ENCODE measurements at regions not wholly inside any gene's neighbourhood (a gene's known extent, or its start where the extent isn't known, plus 50 kb on each side); places are given as distances from the start of the nearest gene placed in this dataset.

- no peak for TF ChIP-seq Cebpa-rat (IDR thresholded peaks at IDR 0.05)
- Histone ChIP-seq H3K27me3 (no peaks in the 10 kb centered on the region), H4K20me1 (no peaks in the 10 kb centered on the region), H3K4me1 (no peaks in the 10 kb centered on the region), H3K9me3 (peaks cover 11% of the 10 kb centered on the region; the same call in 1 of the 2 replicates), H3K36me3 (no peaks in the 10 kb centered on the region), H3K4me2 (no peak overlapping the region), H3K9ac (no peak overlapping the region), H3K4me3 (no peak overlapping the region), H3K27ac (no peak overlapping the region)
These were observed 115.1 kb downstream of the NAB1 start for GRCh38 chr2:190763901-190764514.

GRCh38 chr2:190765386-190766173 is 115.0 kb upstream of the GLS start:
- no peak for TF ChIP-seq Cebpa-rat (IDR thresholded peaks at IDR 0.05)
- no peaks in the 10 kb centered on the region for H4K20me1 ChIP-seq
- no peak overlapping the region for H3K9ac ChIP-seq
- H3K27ac ChIP-seq: no peak overlapping the region
- peaks cover 8% of the 10 kb centered on the region; the same call in 1 of the 2 replicates for H3K9me3 ChIP-seq
- no peak overlapping the region for H3K4me3 ChIP-seq
- no peak overlapping the region for H3K4me2 ChIP-seq
- no peaks in the 10 kb centered on the region for H3K27me3 ChIP-seq
- no peaks in the 10 kb centered on the region for H3K36me3 ChIP-seq
- no peaks in the 10 kb centered on the region for H3K4me1 ChIP-seq

GRCh38 chr2:190766174-190766572 is 114.4 kb upstream of the GLS start:
- TF ChIP-seq Cebpa-rat (IDR thresholded peaks at IDR 0.05): no peak
- no peaks in the 10 kb centered on the region for H3K27me3 ChIP-seq

GRCh38 chr2:190766595-190766994 is 114.0 kb upstream of the GLS start:
- Histone ChIP-seq H3K4me2 (no peak overlapping the region), H3K9me3 (no peaks in the 10 kb centered on the region), H3K27me3 (no peaks in the 10 kb centered on the region), H3K36me3 (no peaks in the 10 kb centered on the region), H3K27ac (no peak overlapping the region), H3K4me1 (no peaks in the 10 kb centered on the region), H4K20me1 (no peaks in the 10 kb centered on the region), H3K4me3 (no peak overlapping the region), H3K9ac (no peak overlapping the region)
- TF ChIP-seq Cebpa-rat (IDR thresholded peaks at IDR 0.05): no peak

More at GRCh38 chr2:190766174-190766572, 114.4 kb upstream of the GLS start:
- H3K36me3 ChIP-seq: no peaks in the 10 kb centered on the region
- no peak overlapping the region for H3K27ac ChIP-seq
- H3K4me2 ChIP-seq: no peak overlapping the region
- no peaks in the 10 kb centered on the region for H3K4me1 ChIP-seq
- peaks cover 2% of the 10 kb centered on the region; the same call in 1 of the 2 replicates for H3K9me3 ChIP-seq
- H3K4me3 ChIP-seq: no peak overlapping the region
- H4K20me1 ChIP-seq: no peaks in the 10 kb centered on the region
- no peak overlapping the region for H3K9ac ChIP-seq

- Histone ChIP-seq H3K4me3 (no peak overlapping the region), H3K4me1 (no peaks in the 10 kb centered on the region), H3K4me2 (no peak overlapping the region)
These were observed 112.8 kb upstream of the GLS start for GRCh38 chr2:190767821-190768220.

GRCh38 chr2:190769258-190769657 is 111.4 kb upstream of the GLS start:
- no peak for TF ChIP-seq Cebpa-rat (IDR thresholded peaks at IDR 0.05)
- Histone ChIP-seq H3K9ac (no peak overlapping the region), H3K36me3 (no peaks in the 10 kb centered on the region), H3K4me1 (no peaks in the 10 kb centered on the region), H4K20me1 (no peaks in the 10 kb centered on the region), H3K4me3 (no peak overlapping the region), H3K4me2 (no peak overlapping the region), H3K27ac (no peak overlapping the region), H3K27me3 (no peaks in the 10 kb centered on the region), H3K9me3 (no peaks in the 10 kb centered on the region)

More at GRCh38 chr2:190767821-190768220, 112.8 kb upstream of the GLS start:
- no peaks in the 10 kb centered on the region for H3K27me3 ChIP-seq
- no peak for TF ChIP-seq Cebpa-rat (IDR thresholded peaks at IDR 0.05)
- H3K9me3 ChIP-seq: no peaks in the 10 kb centered on the region
- no peaks in the 10 kb centered on the region for H4K20me1 ChIP-seq
- no peak overlapping the region for H3K27ac ChIP-seq
- no peaks in the 10 kb centered on the region for H3K36me3 ChIP-seq
- H3K9ac ChIP-seq: no peak overlapping the region

GRCh38 chr2:190771726-190772125 is 108.9 kb upstream of the GLS start:
- no peak for TF ChIP-seq Cebpa-rat (IDR thresholded peaks at IDR 0.05)
- no peaks in the 10 kb centered on the region for H3K4me1 ChIP-seq
- H3K36me3 ChIP-seq: no peaks in the 10 kb centered on the region
- no peak overlapping the region for H3K4me2 ChIP-seq
- no peaks in the 10 kb centered on the region for H3K27me3 ChIP-seq
- H3K4me3 ChIP-seq: no peak overlapping the region
- H3K9me3 ChIP-seq: no peaks in the 10 kb centered on the region
- H3K9ac ChIP-seq: no peak overlapping the region
- no peaks in the 10 kb centered on the region for H4K20me1 ChIP-seq
- no peak overlapping the region for H3K27ac ChIP-seq

- H3K9me3 ChIP-seq: 0 out of 2 replicates have a peak, but pooled peaks cover 12% of the 10 kb centered on the region
- TF ChIP-seq Cebpa-rat (IDR thresholded peaks at IDR 0.05): no peak
- H3K27me3 ChIP-seq: no peaks in the 10 kb centered on the region
- H3K36me3 ChIP-seq: no peaks in the 10 kb centered on the region
- no peaks in the 10 kb centered on the region for H3K4me1 ChIP-seq
- no peaks in the 10 kb centered on the region for H4K20me1 ChIP-seq
- no peak overlapping the region for H3K4me2 ChIP-seq
- no peak overlapping the region for H3K4me3 ChIP-seq
- no peak overlapping the region for H3K27ac ChIP-seq
- H3K9ac ChIP-seq: no peak overlapping the region
These were observed 100.0 kb upstream of the GLS start for GRCh38 chr2:190780594-190780993.

GRCh38 chr2:190781604-190782198 is 98.9 kb upstream of the GLS start:
- Histone ChIP-seq H3K4me2 (no peak overlapping the region), H4K20me1 (no peaks in the 10 kb centered on the region), H3K9ac (no peak overlapping the region), H3K27ac (no peak overlapping the region), H3K4me1 (no peaks in the 10 kb centered on the region), H3K27me3 (no peaks in the 10 kb centered on the region), H3K4me3 (no peak overlapping the region), H3K36me3 (no peaks in the 10 kb centered on the region), H3K9me3 (0 out of 2 replicates have a peak, but pooled peaks cover 12% of the 10 kb centered on the region)
- no peak for TF ChIP-seq Cebpa-rat (IDR thresholded peaks at IDR 0.05)

- Histone ChIP-seq H3K27ac (no peak overlapping the region), H3K36me3 (no peaks in the 10 kb centered on the region), H3K9me3 (0 out of 2 replicates have a peak, but pooled peaks cover 12% of the 10 kb centered on the region)
These were observed 98.4 kb upstream of the GLS start for GRCh38 chr2:190782264-190782663.

More at GRCh38 chr2:190782264-190782663, 98.4 kb upstream of the GLS start:
- no peak for TF ChIP-seq Cebpa-rat (IDR thresholded peaks at IDR 0.05)
- no peaks in the 10 kb centered on the region for H3K4me1 ChIP-seq
- H3K4me3 ChIP-seq: no peak overlapping the region
- H4K20me1 ChIP-seq: no peaks in the 10 kb centered on the region
- no peak overlapping the region for H3K4me2 ChIP-seq
- H3K9ac ChIP-seq: no peak overlapping the region
- no peaks in the 10 kb centered on the region for H3K27me3 ChIP-seq

All from BLaER1 (cell line).